ENCODE measurements at regions not wholly inside any gene's neighbourhood (a gene's known extent, or its start where the extent isn't known, plus 50 kb on each side); places are given as distances from the start of the nearest gene placed in this dataset.

DNA sequence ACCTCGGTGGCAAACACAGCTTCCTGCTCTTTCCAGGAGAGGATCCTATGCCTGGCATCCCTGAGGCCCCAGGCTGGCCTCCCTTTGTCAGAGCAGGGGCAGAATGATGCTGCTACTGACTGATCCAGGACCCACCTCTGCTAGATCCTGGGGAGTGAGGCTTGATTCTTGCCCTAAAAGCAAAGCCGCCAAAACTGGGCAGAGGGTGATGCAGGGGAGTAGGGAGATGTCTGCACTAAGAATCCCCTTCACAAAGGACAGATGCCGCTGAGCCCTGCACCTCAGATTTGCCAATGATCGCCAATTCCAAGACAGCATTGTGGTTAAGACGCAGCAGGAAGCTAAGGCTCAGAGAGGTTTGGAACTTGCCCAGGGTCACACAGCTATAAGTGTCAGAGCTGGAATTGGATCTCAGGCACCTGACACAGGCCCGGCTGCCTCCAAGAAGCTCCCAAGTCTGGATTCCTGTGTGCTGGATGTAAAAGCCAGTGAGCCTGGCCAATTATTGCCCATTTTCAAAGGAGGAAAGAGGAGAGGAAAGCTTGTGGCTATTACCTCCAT lies 60.7 kb upstream of the TNRC6C start:
- no peak for DNase-seq (ENCODE audit: low read depth, low spot score)

DNA sequence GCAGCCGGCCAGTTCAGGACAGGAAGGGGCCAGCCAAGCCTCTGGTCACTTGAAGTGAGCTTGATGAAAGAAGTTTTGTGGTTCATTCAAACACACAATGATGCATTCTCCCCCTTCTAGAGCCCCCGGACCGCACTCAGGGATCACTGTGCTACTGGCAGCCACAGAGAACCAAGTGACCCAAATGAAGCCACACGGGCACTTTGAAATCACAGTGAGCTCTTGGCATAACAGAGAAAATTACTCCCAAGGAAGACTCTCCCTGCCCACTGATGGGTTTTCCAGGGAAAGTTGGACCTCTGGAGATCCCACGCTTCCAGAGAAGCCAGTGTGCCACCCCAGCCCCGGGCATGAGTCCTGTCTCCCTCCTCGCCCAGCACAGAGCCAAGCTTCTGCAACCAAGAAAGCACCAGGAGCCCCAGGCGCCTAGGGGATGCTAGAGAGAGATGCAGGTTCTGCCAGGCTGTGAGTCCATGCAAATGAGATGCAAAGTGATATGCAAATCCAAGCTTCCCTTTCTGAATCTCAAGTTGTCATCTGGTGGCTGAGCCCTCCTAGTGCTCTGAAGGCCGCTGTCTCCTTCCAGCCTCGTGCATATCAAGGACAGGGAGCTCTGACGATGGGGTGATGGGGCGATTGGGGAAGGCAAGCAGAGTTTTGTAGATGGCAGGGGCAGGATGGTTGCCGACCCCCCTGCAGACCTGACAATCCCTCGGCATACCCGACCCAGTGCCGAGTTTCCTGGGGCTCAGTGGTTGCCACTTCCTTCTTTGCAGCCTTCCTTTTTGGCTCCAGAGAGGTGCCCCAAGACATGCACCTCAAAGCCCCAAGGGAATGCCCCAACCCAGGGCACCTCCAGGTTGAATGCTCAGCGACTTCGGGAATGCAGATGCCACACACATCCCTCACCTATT lies 59.7 kb upstream of the TNRC6C start:
- DNase-seq (ENCODE audit: low read depth, low spot score): no peak

DNA sequence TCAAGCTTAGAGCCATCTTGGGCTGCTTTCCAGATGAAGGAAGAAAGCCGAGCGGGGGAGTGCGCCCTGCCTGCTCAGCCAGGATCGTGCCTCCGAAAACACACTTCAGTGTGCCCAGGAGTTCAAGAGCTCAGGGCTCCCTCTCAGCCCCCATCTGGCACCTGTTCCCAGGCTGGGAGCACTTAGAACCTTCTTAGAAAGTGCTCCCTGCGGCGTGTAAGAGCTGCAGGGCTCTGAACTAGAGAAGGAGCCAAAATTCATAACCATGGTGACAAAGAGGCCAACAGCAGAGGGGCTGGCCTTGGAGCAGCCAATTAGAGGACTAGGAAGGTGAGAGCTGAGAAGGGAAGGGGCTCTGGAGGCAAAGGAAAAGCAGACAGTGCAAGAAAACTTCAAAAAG lies 59.0 kb upstream of the TNRC6C start:
- no peak for DNase-seq (ENCODE audit: low read depth, low spot score)

DNA sequence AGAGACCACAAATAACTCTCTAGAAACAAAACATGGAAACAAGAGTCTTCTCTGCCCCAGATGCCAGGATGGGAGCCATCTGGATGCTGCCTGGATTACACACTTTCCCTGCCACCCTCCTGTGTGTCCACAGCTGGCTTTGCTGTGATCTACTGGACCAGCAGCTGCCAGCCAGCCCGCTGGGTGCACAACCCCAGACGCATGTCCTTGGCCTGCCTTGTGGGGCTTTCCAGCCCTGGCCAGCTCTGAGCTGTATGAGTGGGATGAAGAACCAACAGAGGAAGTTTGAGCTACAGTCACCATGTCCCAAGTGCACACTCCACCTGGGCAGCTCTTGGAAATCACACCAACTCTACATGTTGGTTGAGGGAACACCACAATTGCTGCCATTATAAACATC lies 57.0 kb upstream of the TNRC6C start:
- DNase-seq (ENCODE audit: low read depth, low spot score): no peak

DNA sequence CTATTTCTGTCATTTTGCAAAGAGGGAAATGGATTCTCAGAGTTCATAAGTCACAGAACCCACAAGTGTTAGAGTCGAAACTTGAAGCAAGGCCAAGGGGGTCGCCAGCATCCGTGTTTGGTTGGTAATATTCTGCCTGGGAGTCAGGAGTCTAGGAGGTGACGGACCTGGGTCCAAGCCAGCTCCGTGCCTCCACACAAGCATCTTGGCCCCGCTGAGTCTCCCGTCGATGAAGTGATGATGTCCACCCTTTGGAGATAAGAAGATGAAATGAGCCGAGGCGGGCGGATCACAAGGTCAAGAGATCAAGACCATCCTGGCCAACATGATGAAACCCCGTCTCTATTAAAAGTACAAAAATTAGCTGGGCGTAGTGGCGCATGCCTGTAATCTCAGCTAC lies 53.2 kb upstream of the TNRC6C start:
- DNase-seq (ENCODE audit: low read depth, low spot score): no peak

DNA sequence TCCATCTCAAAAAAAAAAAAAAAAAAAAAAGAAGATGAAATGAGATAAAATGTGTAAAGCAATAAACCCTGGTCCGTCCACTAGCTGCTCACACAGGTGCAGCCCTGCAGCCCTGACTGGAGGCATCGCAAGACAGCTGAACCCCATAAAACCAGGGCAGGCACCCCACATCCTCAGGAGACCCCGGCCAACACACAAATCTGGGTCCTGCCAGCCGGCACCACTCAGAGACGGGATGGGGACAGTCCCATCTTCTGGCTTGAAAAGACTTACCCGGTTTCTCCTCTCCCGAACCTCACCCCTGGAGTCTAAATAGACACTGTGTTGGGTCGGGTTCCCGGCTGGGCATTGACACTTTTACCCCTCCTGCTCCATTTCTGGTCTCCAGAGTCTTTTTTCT lies 52.7 kb upstream of the TNRC6C start:
- DNase-seq (ENCODE audit: low read depth, low spot score): no peak

DNA sequence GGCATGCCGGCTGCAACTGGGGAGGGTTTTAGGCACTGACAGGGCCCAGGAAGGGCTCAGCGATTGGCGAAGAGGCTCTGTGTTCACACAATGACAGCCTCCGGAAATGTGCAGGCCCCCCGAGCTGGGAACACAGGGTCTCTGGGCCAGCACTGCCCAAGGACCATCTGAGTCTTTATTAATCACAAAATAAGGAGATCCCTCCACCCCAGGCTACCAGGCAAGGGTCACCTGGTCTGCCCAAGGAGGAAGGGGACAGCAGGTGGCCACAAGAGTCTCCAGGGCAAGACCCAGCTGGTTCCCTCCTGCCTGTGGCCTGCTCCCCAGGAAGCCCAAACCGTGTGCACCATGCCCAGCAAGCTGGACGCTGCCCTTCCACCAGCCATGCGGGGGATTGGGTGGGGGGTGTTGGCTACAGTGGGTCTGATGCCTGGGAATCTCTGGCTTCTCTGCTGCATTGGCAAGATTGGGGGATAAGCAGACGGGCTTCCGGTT lies 52.1 kb upstream of the TNRC6C start:
- DNase-seq (ENCODE audit: low read depth, low spot score): no peak

DNA sequence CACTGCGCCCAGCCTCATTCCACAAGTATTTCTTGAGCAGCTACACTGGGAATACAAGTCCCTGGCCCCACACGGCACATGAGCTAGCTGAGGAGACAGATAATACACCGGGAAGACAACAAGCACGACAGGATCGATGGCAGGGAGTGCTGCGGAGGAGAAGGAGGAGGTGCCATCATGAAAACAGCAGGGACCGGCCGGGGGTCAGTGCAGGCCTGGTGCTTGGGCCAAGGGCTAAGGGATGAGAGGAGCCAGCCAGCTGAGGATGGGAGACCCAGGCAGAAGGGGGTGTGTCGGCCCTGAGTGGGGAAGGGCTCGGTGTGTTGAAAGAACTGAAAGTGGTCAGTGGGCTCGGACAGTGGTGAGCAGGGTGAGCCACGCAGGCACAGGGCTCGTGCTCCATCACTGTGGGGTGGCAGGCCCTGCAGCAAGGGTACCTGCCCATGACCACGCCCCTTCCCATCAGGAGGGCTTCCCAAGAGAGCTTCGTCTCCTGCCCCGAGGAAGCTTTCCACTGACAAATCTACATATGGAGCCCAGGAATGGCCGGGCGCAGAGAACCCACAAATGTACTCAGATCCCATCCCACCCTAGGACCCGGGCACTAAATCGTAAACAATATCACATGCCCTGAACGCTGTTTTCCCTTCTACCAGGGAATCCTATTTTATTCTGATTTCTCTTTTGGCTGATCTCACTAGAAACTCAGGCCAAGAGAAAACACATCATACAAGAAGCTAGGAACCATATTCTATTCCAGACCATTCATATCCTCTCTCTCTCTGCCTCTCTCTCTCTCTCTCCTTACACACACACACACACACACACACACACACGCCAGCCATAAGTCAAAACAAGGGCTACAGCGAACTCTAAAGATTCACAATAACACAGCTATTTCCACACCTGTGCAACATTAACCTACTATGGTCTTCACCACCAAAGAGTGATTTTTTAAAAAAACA lies 50.7 kb upstream of the TNRC6C start:
- DNase-seq (ENCODE audit: low read depth, low spot score): no peak

DNA sequence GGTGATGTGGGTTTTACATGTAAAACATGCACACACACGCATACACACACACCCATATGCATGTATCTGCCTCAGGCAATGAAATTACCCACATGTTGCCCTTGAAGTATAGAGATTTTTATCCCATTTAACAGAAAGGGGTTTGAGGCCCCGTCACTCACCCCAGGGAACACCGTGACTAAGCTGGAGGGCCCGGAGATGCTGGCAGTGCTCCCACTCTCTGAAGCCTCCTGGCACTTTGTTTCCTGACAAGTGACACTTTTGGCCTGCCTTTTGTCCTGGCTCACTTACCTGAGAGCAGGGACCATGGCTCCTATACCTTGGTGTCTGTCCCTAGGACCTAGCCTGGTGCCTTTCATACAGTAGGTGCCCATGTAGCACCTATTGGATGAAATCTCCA lies 50.0 kb upstream of the TNRC6C start:
- no peak for DNase-seq (ENCODE audit: low read depth, low spot score)
